OCI-LY7 (cell line): ENCODE measurements at regions not wholly inside any gene's neighbourhood (a gene's known extent, or its start where the extent isn't known, plus 50 kb on each side); places are given as distances from the start of the nearest gene placed in this dataset.
"Not testable (repeated sequence)": the region's sequence is repeated elsewhere in the genome, so short reads cannot be mapped to it uniquely, and the experiment has no call there.

Experiments
- BruUV-seq: library from RNA; stranded (reverse); fragments of 400-500 nt; replicated peaks from 2 replicates; lab custom pipeline; 2021; lab: Mats Ljungman, UMichigan
- CTCF ChIA-PET: fragments of 300-600 bp; sonication (Branson Sonifier 250); formaldehyde crosslinking; loops from one replicate; lab custom pipeline; 2022; ENCODE audit warnings: antibody characterized with exemption; ENCODE audit not compliant: unreplicated experiment; lab: Charles Lee
- POLR2A ChIA-PET: fragments of 300-600 bp; sonication (Branson Sonifier 250); formaldehyde crosslinking; loops from one replicate; lab custom pipeline; 2022; ENCODE audit warnings: antibody characterized with exemption; lab: Charles Lee
- DNase-seq: peaks from one replicate; pipeline ENCODE4 v3.0.0-alpha.2; 2015; ENCODE audit warnings: low spot score
- H2AFZ ChIP-seq: fragments of 200-600 bp; sonication (generic), shearing (Covaris generic); 2 replicates; pipeline ENCODE4 v1.6.1; 2014; ENCODE audit warnings: mild to moderate bottlenecking, antibody characterized with exemption, low read length, moderate library complexity
- H3K27ac ChIP-seq: fragments of 200-600 bp; sonication (generic); 2 replicates; pipeline ENCODE4 v1.5.1; 2014; ENCODE audit warnings: mixed run types, low read depth, mild to moderate bottlenecking, moderate library complexity, low read length, inconsistent platforms; ENCODE audit not compliant: poor library complexity, severe bottlenecking
- H3K36me3 ChIP-seq: fragments of 200-600 bp; sonication (generic); 2 replicates; pipeline ENCODE4 v1.6.1; 2014; ENCODE audit warnings: mild to moderate bottlenecking, antibody characterized with exemption, low read length, moderate library complexity, mixed read lengths; ENCODE audit not compliant: insufficient read depth
- H3K4me1 ChIP-seq: fragments of 200-600 bp; sonication (generic); 2 replicates; pipeline ENCODE4 v1.5.1; 2014; ENCODE audit warnings: mild to moderate bottlenecking, low read length; ENCODE audit not compliant: insufficient read depth, poor library complexity, severe bottlenecking
- H3K4me2 ChIP-seq: fragments of 200-600 bp; sonication (generic); 2 replicates; pipeline ENCODE4 v1.6.1; 2014; ENCODE audit warnings: mild to moderate bottlenecking, low read length
- H3K4me3 ChIP-seq: fragments of 200-600 bp; sonication (generic); 2 replicates; pipeline ENCODE4 v1.5.1; 2014; ENCODE audit warnings: mild to moderate bottlenecking, low read depth, low read length; ENCODE audit not compliant: poor library complexity, severe bottlenecking
- H3K79me2 ChIP-seq: fragments of 200-600 bp; sonication (generic); 2 replicates; pipeline ENCODE4 v1.6.1; 2016; ENCODE audit warnings: low read depth, mild to moderate bottlenecking, low read length, moderate library complexity, mixed read lengths; ENCODE audit not compliant: insufficient read depth
- H3K9me2 ChIP-seq: fragments of 200-600 bp; sonication (generic); 2 replicates; pipeline ENCODE4 v1.6.1; 2016; ENCODE audit warnings: mild to moderate bottlenecking, low read length, mixed read lengths; ENCODE audit not compliant: insufficient read depth
- H3K9me3 ChIP-seq: fragments of 200-600 bp; sonication (generic); 2 replicates; pipeline ENCODE4 v1.6.1; 2014; ENCODE audit warnings: mild to moderate bottlenecking, mixed run types, low read length, mixed read lengths
- H4K20me1 ChIP-seq: fragments of 200-600 bp; sonication (generic); 2 replicates; pipeline ENCODE4 v1.6.1; 2014; ENCODE audit warnings: mild to moderate bottlenecking, antibody characterized with exemption, low read length, moderate library complexity, mixed read lengths; ENCODE audit not compliant: insufficient read depth
- CTCF ChIP-seq: fragments of 200-600 bp; sonication (generic); conservative IDR thresholded peaks from 2 replicates; pipeline ENCODE4 v1.5.1; 2014; ENCODE audit warnings: mild to moderate bottlenecking, antibody characterized with exemption, low read length, moderate library complexity, mixed read lengths
- EZH2phosphoT487 ChIP-seq: fragments of 200-600 bp; sonication (generic); IDR thresholded peaks from 2 replicates; pipeline ENCODE4 v1.6.1; 2018; ENCODE audit warnings: low read depth, borderline replicate concordance, mild to moderate bottlenecking, mixed run types, antibody characterized with exemption, low read length, moderate library complexity, mixed read lengths
- intact Hi-C: fragments of 100-400 bp; cut with micrococcal nuclease; formaldehyde crosslinking; loops from one replicate; pipeline ENCODE4 v1.10.0; 2022; ENCODE audit not compliant: unreplicated experiment

GRCh38 chr9:82052081-82052480 lies 63.5 kb downstream of the SPATA31D1 start:
- intact Hi-C loops = no loop called here
- Histone ChIP-seq H2AFZ (no peak overlapping the region), H3K27ac (no peak overlapping the region), H3K79me2 (no peaks in the 10 kb centered on the region), H3K36me3 (no peaks in the 10 kb centered on the region), H3K4me3 (no peak overlapping the region), H3K9me3 (no peaks in the 10 kb centered on the region), H4K20me1 (no peaks in the 10 kb centered on the region), H3K9me2 (no peaks in the 10 kb centered on the region), H3K4me1 (no peaks in the 10 kb centered on the region), H3K4me2 (no peak overlapping the region)
- no peak for DNase-seq
- CTCF ChIA-PET = no interaction called here
- POLR2A ChIA-PET = no interaction called here
- BruUV-seq = no TSS peak
- no peak for TF ChIP-seq CTCF
- no peak for TF ChIP-seq EZH2phosphoT487

GRCh38 chr9:82054264-82055015 lies 65.9 kb downstream of the SPATA31D1 start:
- POLR2A ChIA-PET = no interaction called here
- Histone ChIP-seq H3K36me3 (no peaks in the 10 kb centered on the region), H3K4me1 (no peaks in the 10 kb centered on the region), H2AFZ (no peak overlapping the region), H3K9me3 (no peaks in the 10 kb centered on the region), H4K20me1 (no peaks in the 10 kb centered on the region), H3K27ac (no peak overlapping the region), H3K4me2 (no peak overlapping the region), H3K79me2 (no peaks in the 10 kb centered on the region), H3K4me3 (no peak overlapping the region), H3K9me2 (no peaks in the 10 kb centered on the region)
- CTCF ChIA-PET = no interaction called here
- BruUV-seq = no TSS peak
- intact Hi-C loops = no loop called here
- no peak for TF ChIP-seq CTCF
- no peak for TF ChIP-seq EZH2phosphoT487
- DNase-seq = no peak

- Histone ChIP-seq H3K4me1 (no peaks in the 10 kb centered on the region), H3K9me3 (no peaks in the 10 kb centered on the region), H2AFZ (no peak overlapping the region), H3K36me3 (no peaks in the 10 kb centered on the region), H3K79me2 (no peaks in the 10 kb centered on the region), H3K4me3 (no peak overlapping the region), H3K4me2 (no peak overlapping the region), H4K20me1 (no peaks in the 10 kb centered on the region), H3K27ac (no peak overlapping the region), H3K9me2 (no peaks in the 10 kb centered on the region)
- ChIA-PET CTCF (no interaction called here), POLR2A (no interaction called here)
- DNase-seq = peak; percentile 27
- no TSS peak for BruUV-seq
- intact Hi-C loops = no loop called here
- TF ChIP-seq EZH2phosphoT487 = no peak
These were observed 69.2 kb downstream of the SPATA31D1 start for GRCh38 chr9:82057805-82058204.

- intact Hi-C loops, H3K4me3 ChIP-seq, H3K79me2 ChIP-seq, H3K4me2 ChIP-seq, H3K27ac ChIP-seq, H2AFZ ChIP-seq, DNase-seq, BruUV-seq, H3K9me3 ChIP-seq, CTCF ChIA-PET, H3K9me2 ChIP-seq, POLR2A ChIA-PET, H3K36me3 ChIP-seq, H3K4me1 ChIP-seq, H4K20me1 ChIP-seq: not testable (repeated sequence)
These were observed 73.2 kb downstream of the SPATA31D1 start for GRCh38 chr9:82061801-82062200.
